Stomach (tissue), 8 donors: ENCODE measurements at regions not wholly inside any gene's neighbourhood (a gene's known extent, or its start where the extent isn't known, plus 50 kb on each side); places are given as distances from the start of the nearest gene placed in this dataset.

Experiments
- DNase-seq, 2 donors: peaks; one replicate each; pipeline versions ENCODE4 v3.0.0 to v3.0.0-alpha.2; 2013 to 2019
- H3K27ac ChIP-seq, 5 donors: fragments of 200-600 bp in 4 of 5; sonication (generic) in 4 of 5; one replicate each; pipeline ENCODE4 v1.5.1; 2013 to 2019; ENCODE audit warnings: mild to moderate bottlenecking in 1 of 5, moderate library complexity in 1 of 5
- H3K27me3 ChIP-seq, 3 donors: fragments of 200-600 bp; sonication (generic); one replicate each; pipeline ENCODE4 v1.5.1; 2017 to 2019; ENCODE audit warnings: mixed run types in 1 of 3
- H3K36me3 ChIP-seq, 4 donors: fragments of 200-600 bp; sonication (generic); 1 replicate in 3 of 4; 2 replicates in 1 of 4; pipeline ENCODE4 v1.5.1; 2016 to 2019
- H3K4me1 ChIP-seq, 4 donors: fragments of 200-600 bp; sonication (generic); one replicate each; pipeline ENCODE4 v1.5.1; 2016 to 2019
- H3K4me3 ChIP-seq, 4 donors: fragments of 200-600 bp; sonication (generic) in 3 of 4; one replicate each; pipeline ENCODE4 v1.5.1; 2016 to 2019; ENCODE audit warnings: mild to moderate bottlenecking in 1 of 4
- H3K9me3 ChIP-seq, 4 donors: fragments of 200-600 bp; sonication (generic); one replicate each; pipeline ENCODE4 v1.5.1; 2016 to 2019
- EP300 ChIP-seq: sonication (generic); formaldehyde crosslinking; IDR thresholded peaks from one replicate; pipeline ENCODE4 v1.6.1; 2017; ENCODE audit warnings: antibody characterized with exemption
- POLR2A ChIP-seq, 4 donors: fragments of 450-650 bp; IDR thresholded peaks; one replicate each; pipeline ENCODE4 v1.6.1; 2016; ENCODE audit warnings: antibody characterized with exemption in 4 of 4, control low read depth in 2 of 4, mild to moderate bottlenecking in 1 of 4, moderate library complexity in 1 of 4
- POLR2AphosphoS5 ChIP-seq, 3 donors: sonication (generic); formaldehyde crosslinking; IDR thresholded peaks; one replicate each; pipeline ENCODE4 v1.6.1; 2016; ENCODE audit warnings: antibody characterized with exemption in 3 of 3
- WGBS, 5 donors: extraction: QIAGEN DNeasy Blood & Tissue Kit in 3 of 5; methylation state at CpG; one replicate each; pipeline versions ENCODE4 v1.1.5 to v1.1.7; 2013 to 2018; 5-methylcytosine and 5-hydroxymethylcytosine counted together
- intact Hi-C: fragments of 100-400 bp; cut with DNase I; formaldehyde crosslinking; loops from one replicate; pipeline ENCODE4 v1.15.1; 2023; ENCODE audit warnings: low total_unique reads
- TF ChIP-seq, protein P1 (sequence below), 7 experiments: fragments of 450-650 bp in 4 of 7; fragments of 200-600 bp in 3 of 7; sonication (generic) in 3 of 7; IDR thresholded peaks; one replicate each; pipeline ENCODE4 v1.5.1; 2016 to 2019; ENCODE audit warnings: antibody characterized with exemption in 7 of 7, control low read depth in 2 of 7, mild to moderate bottlenecking in 1 of 7
- donor health status: healthy with polysubstance abuse.
- donor health status: Bipolar disorder and iron deficiency.
- donor health status: healthy.

DNA sequence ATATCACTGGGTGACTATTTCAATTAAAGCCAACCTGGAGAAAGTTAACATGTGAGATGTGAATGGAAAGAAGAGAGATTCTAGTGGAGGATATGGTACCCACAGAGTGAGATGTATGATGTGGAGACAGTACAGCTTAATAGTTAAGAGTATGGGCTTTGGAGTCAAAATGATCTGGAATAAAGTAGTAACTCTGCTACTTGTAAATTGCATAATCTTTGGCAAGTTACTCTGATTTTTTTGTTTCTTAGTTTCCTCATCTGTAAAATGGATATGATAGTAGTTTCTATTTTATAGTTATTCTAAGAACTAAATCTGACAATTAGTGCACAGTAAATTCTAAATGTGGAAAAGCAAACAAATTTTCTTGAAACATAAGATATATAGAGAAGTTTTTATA lies 79.2 kb downstream of the ISOC1 start:
- intact Hi-C loops = no loop called here
- Histone ChIP-seq H3K4me1 (no peaks in the 10 kb centered on the region), H3K9me3 (no peaks in the 10 kb centered on the region), H3K4me3 (no peak overlapping the region), H3K27ac (no peak overlapping the region), H3K27me3 (no peaks in the 10 kb centered on the region), H3K36me3 (no peaks in the 10 kb centered on the region)
- TF ChIP-seq, protein P1, sequence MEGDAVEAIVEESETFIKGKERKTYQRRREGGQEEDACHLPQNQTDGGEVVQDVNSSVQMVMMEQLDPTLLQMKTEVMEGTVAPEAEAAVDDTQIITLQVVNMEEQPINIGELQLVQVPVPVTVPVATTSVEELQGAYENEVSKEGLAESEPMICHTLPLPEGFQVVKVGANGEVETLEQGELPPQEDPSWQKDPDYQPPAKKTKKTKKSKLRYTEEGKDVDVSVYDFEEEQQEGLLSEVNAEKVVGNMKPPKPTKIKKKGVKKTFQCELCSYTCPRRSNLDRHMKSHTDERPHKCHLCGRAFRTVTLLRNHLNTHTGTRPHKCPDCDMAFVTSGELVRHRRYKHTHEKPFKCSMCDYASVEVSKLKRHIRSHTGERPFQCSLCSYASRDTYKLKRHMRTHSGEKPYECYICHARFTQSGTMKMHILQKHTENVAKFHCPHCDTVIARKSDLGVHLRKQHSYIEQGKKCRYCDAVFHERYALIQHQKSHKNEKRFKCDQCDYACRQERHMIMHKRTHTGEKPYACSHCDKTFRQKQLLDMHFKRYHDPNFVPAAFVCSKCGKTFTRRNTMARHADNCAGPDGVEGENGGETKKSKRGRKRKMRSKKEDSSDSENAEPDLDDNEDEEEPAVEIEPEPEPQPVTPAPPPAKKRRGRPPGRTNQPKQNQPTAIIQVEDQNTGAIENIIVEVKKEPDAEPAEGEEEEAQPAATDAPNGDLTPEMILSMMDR (IDR thresholded peaks at IDR 0.05) = no peak
- no peak for TF ChIP-seq POLR2AphosphoS5 (IDR thresholded peaks at IDR 0.05)
- TF ChIP-seq EP300 = no peak
- no peak for TF ChIP-seq POLR2A (IDR thresholded peaks at IDR 0.05)
- DNase-seq = no peak

DNA sequence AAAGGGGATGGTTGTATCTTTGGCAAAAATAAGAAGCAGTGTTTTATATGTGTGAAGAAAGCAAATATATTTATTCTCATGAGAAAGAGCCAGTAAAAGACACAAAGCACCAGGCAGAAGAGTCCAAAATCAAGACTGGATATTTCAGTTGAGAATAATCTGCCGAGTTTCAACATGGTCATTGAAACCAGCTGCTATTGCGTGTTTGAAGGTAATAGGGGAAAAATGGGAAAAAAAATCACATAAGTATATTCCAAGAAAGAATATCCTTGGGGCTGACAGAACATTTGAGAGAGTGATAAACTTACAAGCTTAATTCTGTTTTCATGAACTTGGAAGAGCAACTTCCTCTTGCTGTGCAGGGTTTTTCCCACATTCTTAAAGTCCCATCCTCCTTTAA lies 79.9 kb downstream of the ISOC1 start:
- H3K4me1 ChIP-seq = no peaks in the 10 kb centered on the region
- peaks cover 0 to 3% (median 0%) of the 10 kb centered on the region in 4 donors for H3K9me3 ChIP-seq
- no peak for TF ChIP-seq EP300
- TF ChIP-seq POLR2AphosphoS5 (IDR thresholded peaks at IDR 0.05) = no peak
- no peak for TF ChIP-seq POLR2A (IDR thresholded peaks at IDR 0.05)
- TF ChIP-seq, protein P1 (IDR thresholded peaks at IDR 0.05) = no peak
- peak in 1 of 2 donors; percentile 57 for DNase-seq
- no peak overlapping the region for H3K4me3 ChIP-seq
- no peak overlapping the region for H3K27ac ChIP-seq
- no peaks in the 10 kb centered on the region for H3K36me3 ChIP-seq
- intact Hi-C loops = no loop called here
- H3K27me3 ChIP-seq = no peaks in the 10 kb centered on the region
- WGBS, 5 donors = 56 to 83% (median 73%) methylated on average over 2 of the region's 2 CpGs

DNA sequence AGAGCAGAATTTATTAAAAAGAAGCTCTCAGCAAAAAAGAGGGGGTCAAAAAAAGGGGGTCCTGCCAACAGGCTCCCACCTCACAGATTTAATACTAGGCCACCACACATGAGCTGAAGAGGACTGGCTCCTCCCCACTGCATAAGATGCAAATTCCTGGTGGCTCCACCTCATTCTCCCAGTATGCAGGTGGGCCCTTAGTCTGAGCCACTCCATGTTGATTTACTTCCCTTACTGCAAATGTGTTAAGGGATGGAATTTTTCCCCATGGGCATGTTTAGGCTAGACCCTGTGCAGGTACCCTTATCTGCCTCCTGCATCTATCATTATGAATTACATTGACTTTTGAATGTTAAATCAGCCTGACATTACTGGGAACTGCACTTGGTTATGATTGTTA lies 82.9 kb downstream of the ISOC1 start:
- TF ChIP-seq, protein P1 (IDR thresholded peaks at IDR 0.05) = no peak
- TF ChIP-seq POLR2AphosphoS5 (IDR thresholded peaks at IDR 0.05) = no peak
- H3K4me1 ChIP-seq = no peaks in the 10 kb centered on the region
- intact Hi-C loops = no loop called here

DNA sequence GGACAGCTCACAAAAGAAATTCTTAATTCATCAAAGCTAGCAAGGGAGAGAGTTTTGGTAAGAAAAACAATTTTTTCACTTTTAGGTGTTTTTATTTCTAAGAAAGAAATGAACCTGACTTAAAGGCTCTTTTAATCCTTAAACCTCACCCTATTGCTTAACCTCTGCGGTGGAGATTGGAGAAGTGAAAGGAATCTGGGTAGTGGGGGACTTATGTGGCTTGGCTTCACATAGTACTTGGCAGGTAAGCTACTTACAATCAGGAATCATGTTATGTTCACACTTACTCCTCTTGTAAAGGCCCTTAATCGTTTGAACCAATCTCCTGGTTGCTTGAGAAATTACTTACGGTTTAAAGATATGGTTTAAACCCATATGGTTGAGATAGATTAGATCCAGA lies 104.8 kb downstream of the ISOC1 start:
- intact Hi-C loops = no loop called here
- no peak overlapping the region for H3K27ac ChIP-seq
- DNase-seq = no peak
- TF ChIP-seq POLR2A (IDR thresholded peaks at IDR 0.05) (no peak), POLR2AphosphoS5 (IDR thresholded peaks at IDR 0.05) (no peak), EP300 (no peak)
- TF ChIP-seq, protein P1 (IDR thresholded peaks at IDR 0.05) = no peak
- H3K4me3 ChIP-seq = no peak overlapping the region
- no peaks in the 10 kb centered on the region for H3K27me3 ChIP-seq
- no peaks in the 10 kb centered on the region for H3K9me3 ChIP-seq
- 68 to 77% (median 71%) methylated on average over 3 of the region's 3 CpGs for WGBS, 5 donors
- H3K4me1 ChIP-seq = no peaks in the 10 kb centered on the region
- H3K36me3 ChIP-seq = no peaks in the 10 kb centered on the region

More for the DNA sequence above, 82.9 kb downstream of the ISOC1 start:
- Histone ChIP-seq H3K36me3 (no peaks in the 10 kb centered on the region), H3K9me3 (peaks cover 0 to 13% (median 5%) of the 10 kb centered on the region in 4 donors), H3K27me3 (no peaks in the 10 kb centered on the region), H3K4me3 (no peak overlapping the region), H3K27ac (no peak overlapping the region)
- DNase-seq = no peak
